SKM-1 treated with dmso at 0.1 percent for 144 hours (cell line): ENCODE measurements at regions not wholly inside any gene's neighbourhood (a gene's known extent, or its start where the extent isn't known, plus 50 kb on each side); places are given as distances from the start of the nearest gene placed in this dataset.
"Not testable (repeated sequence)": the region's sequence is repeated elsewhere in the genome, so short reads cannot be mapped to it uniquely, and the experiment has no call there.

Experiments
- DNase-seq: peaks from one replicate; lab custom pipeline; 2025; ENCODE audit not compliant: unreplicated experiment; lab: John Stamatoyannopoulos, UW

DNA sequence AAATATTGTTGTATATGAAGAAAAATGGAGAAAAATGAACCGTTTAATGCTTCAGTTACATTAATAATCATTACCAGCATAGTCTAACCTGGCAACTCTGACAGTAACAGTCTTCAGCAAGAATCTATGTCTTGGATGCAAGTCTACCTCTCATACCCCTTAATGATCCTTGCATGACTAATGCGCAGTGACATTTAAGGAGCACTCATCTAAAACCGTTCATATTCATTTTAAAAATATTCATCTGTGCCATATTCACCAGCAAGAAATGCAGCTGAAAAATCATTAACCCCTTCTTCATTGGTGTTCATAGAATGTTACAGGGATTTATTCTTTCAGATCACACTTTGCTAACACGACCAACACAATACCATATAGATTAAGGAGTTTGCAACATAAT lies 227.2 kb upstream of the ASCC3 start:
- no peak for DNase-seq

DNA sequence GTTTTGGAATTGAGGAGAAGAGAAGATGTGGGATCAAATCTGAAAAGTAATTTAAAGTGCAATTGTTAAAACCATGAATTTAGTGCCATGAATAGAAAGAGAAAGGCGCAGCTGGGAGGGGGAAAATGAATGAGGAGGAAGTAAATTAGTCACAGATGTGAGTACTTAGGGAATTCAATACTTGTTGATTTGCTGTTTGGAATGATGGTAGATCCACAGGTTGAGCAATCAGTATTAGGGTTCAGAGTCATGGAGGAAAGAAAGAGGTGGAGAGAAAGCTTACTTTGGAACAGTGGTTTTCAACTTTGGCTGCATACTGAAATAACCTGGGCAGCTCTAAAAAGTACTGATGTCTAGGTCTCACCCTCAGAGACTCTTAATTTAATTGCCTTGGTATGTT lies 229.7 kb upstream of the ASCC3 start:
- no peak for DNase-seq

DNA sequence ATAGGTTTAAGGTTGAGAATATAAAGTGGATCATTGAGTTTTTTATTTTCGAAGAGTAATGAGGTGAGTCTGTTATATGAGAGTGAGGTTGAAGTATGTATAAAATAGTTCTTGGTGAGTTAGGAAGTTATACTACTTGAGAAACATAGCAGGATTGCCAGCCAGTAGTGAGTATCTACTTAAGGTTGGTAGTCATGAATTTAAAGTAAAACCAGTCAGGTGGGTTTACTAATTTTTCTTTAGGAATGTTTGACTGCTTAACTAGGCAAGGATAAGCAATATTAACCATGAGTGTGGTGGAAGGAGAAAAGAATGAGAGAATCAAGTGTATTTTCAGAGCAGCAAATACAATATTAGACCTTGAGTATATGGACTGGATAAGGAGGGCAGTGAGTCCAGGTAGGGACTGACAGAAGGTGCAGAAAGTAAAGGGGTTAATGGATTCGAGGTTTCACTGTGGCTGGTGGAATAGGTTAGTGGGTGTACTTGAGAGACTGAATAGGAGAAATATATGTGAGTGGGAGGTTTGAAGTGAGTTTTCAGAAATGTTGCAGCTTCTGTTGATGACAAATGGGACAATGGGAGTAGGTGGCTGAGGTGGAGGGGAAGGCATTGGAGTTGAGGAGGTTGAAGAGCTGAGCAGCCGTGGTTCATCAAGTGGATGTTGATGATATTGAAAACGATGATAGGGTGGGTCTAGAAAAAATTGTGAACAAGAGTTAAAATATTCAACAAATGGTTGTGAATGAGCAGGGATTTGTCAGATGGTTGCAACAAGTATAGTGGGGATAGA lies 232.5 kb upstream of the ASCC3 start:
- DNase-seq = no peak

DNA sequence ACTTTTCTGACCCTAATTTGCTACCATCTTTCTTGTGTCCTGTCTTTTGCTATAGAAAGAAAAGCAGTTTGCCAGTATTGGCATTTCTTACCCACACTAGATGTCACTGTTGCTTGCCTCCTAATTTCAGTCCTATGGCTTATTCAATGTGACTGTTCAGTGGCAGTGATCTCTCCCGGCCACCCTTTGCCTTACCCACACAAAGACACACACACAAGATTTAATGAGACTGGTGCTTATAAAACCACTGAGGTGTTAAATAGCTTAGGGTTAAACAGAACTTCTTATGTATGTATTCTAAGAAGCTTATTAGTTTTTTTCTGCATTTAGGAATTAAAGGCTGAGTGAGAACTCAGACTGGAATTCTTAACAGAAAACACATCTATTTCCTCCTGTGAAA lies 233.6 kb upstream of the ASCC3 start:
- peak; percentile 41 for DNase-seq

- DNase-seq = no peak
Observed at GRCh38 chr6:101116337-101116736, 235.2 kb upstream of the ASCC3 start.

- DNase-seq = no peak
Observed at GRCh38 chr6:101117393-101118135, 236.4 kb upstream of the ASCC3 start.

- DNase-seq = no peak
Observed at GRCh38 chr6:101118136-101118396, 236.9 kb upstream of the ASCC3 start.

DNA sequence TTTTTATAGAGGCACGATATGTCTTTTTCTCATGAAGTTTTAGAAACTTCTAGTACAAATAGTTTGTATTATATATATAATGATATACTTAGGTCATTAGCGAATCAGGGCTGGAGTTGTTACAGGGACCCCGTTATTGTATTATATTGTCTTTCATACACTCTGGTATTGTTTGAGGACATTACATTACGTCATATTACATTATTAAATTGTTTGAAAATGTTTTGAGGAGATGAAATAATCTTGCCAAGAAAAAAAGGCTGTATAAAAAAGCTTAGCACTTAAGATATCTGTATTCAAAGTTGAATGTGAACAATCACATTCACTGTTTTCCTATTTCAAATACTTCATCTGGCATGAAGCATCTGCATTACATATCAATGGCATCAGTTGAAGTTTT lies 239.6 kb upstream of the ASCC3 start:
- DNase-seq = no peak

DNA sequence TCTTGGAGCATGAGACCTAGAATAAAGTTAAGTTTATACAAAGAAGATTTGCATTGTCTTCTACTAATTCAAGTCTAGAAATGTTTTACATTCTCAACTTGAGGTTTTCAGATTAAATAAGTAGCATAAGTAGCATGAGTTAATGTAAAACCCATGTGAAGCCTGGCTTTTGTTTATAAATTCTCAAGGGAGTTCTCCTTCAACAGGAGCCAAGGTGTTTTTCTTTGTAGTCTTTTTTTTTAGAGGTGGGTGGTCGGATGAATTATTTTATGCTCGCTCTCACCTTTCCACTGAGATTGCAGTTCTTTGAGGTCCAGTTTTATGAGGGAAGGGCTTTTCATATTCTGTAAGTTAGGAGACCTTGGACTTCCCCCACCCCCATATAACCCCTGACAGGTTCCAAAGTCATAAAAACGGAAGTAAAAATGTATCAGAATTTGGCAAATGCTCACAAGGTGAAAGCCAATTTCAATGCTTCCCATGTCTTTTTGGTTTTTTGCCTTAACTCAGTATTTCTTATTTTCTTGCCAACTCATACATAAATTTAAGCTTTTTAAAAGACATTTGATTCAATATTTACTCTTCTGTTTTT lies 244.3 kb upstream of the ASCC3 start:
- no peak for DNase-seq

GRCh38 chr6:101126501-101126900 lies 245.4 kb upstream of the ASCC3 start:
- no peak for DNase-seq

- no peak for DNase-seq
Observed at GRCh38 chr6:101129851-101130250, 248.7 kb upstream of the ASCC3 start.

DNA sequence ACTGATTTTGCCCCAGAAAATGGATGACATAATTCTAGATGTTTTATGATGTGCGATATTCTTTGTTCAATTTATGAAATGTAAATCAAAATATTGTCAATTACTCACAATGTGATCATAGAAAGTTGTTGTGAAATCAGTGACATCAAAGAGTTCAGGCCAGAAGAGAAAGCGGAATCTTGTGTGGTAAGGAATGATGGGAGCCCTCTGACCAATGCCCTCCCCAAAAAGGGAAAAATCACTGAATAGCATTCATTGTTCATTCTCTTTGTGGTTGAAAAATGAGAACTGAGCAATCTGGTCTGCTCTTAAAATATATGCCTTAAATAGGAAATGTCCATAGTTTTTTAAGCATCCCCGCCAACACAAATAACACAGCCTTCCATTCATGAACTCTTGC lies 247.1 kb upstream of the GRIK2 start:
- no peak for DNase-seq

GRCh38 chr6:101150226-101150625 lies 243.3 kb upstream of the GRIK2 start:
- no peak for DNase-seq

DNA sequence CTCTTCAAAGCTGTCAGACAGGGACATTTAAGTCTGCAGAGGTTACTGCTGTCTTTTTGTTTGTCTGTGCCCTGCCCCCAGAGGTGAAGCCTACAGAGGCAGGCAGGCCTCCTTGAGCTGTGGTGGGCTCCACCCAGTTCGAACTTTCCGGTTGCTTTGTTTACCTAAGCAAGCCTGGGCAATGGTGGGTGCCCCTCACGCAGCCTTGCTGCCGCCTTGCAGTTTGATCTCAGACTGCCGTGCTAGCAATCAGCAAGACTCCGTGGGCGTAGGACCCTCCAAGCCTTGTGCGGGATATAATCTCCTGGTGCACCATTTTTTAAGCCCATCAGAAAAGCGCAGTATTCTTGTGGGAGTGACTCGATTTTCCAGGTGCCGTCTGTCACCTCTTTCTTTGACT lies 235.9 kb upstream of the GRIK2 start:
- not testable (repeated sequence) for DNase-seq

DNA sequence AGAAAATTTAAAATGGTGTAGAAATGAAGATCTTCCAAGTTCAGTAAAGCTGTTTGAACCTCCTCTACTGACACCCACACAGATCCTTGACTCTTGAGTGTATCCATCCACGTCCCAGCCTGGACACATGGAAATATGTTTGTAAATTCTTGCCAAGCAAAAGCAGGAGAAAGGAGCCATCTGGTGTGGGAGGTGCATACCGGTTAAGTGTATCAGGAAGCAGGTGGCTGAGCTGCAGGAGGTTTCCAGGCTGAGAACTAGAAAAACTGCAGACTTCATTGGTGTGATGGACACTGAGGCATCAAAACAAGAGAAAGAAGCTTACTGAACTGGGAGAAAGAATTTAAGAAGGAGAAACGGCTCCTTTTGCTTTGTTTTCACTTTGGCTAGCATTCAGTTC lies 229.9 kb upstream of the GRIK2 start:
- no peak for DNase-seq

GRCh38 chr6:101167638-101168037 lies 225.9 kb upstream of the GRIK2 start:
- DNase-seq = no peak

GRCh38 chr6:101171049-101171448 lies 222.5 kb upstream of the GRIK2 start:
- not testable (repeated sequence) for DNase-seq

GRCh38 chr6:101178748-101179147 lies 214.8 kb upstream of the GRIK2 start:
- peak; percentile 79 for DNase-seq

DNA sequence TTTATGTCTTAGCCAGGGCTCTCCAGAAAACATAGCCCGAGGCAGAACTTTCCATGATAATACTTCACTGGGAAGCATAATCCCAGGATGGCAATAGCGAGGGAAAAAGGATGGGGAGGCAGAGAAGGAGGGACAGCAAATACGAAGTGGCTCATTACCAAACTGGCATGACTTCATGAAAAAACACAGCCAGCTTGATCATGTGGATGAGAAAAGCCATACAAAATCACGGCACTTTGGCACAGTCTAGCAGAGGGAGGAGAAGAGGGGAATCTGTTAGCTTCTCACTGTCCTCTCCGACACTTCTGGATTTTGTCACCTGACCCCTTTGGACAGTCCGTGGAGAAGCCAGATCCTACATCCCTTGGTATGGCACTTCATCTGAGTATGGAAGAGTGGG lies 212.5 kb upstream of the GRIK2 start:
- DNase-seq = no peak

GRCh38 chr6:101188285-101188798 lies 205.2 kb upstream of the GRIK2 start:
- DNase-seq = not testable (repeated sequence)

GRCh38 chr6:101195588-101195987 lies 197.9 kb upstream of the GRIK2 start:
- DNase-seq = no peak

DNA sequence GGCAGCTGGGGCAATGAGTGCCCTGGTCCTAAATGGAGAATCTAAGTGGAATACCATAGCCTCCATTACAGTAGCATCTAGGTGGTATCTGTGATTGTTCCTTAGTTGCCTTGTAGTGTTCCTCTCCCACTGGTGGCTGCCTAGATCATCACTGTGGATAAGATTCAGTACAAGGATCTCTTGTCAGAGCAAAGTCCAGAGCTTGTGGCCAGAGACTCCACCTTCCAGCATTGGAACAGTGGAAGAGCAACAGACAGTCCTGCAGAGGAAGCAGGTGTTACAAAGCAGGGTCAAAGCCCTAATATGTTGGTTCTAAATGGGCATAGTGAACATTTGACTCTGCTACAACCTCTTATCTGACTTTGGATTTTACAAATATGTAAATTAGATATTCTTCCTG lies 194.1 kb upstream of the GRIK2 start:
- no peak for DNase-seq
